Activated CD8-positive, alpha-beta memory T cell treated with anti-CD3 and anti-CD28 coated beads, Interleukin-2, amount 50 U/mL, for 48 hours (primary cell): ENCODE measurements at regions not wholly inside any gene's neighbourhood (a gene's known extent, or its start where the extent isn't known, plus 50 kb on each side); places are given as distances from the start of the nearest gene placed in this dataset.
"Not testable (repeated sequence)": the region's sequence is repeated elsewhere in the genome, so short reads cannot be mapped to it uniquely, and the experiment has no call there.

ENCODE experiments used
- DNase-seq: peaks from one replicate; pipeline ENCODE4 v3.0.0-alpha.2; 2020

DNA sequence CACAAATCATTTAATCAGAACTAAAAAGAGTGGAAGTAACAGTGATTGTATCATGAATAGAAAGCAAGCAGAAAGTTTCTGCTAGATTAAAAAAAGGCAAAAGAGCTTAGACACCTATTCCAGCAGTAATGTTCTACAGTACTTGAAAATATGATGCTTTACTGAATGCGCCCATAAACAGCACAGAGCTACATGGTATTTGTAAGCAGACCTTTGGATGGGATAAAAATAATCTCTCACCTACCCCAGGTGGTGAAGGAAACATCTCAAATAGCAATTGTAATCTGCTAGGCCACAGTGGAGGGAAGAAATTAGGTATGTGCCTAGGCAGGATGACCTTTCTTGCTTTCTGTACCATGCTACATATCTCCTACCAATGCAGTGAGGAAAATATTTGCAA lies 280.9 kb upstream of the PRKX start:
- no peak for DNase-seq

DNA sequence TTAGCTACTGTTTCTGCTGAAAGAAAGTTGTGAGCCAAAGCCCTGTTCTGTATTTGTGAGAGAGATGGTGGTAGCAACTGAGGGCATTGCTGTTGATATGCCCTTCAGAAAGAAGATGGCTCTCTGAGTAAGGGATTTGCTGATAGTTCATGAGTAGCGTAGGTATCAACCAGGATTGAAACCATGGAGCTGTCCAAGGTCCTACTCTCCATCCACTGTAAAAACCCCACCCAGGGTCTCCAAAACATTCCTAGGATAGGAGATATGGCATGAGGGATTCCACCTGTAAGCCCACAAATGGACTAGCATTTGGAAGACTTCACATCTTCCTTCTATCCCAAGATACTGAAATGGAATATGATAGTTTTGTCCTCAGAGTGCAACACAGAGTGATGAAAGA lies 277.1 kb upstream of the PRKX start:
- no peak for DNase-seq

DNA sequence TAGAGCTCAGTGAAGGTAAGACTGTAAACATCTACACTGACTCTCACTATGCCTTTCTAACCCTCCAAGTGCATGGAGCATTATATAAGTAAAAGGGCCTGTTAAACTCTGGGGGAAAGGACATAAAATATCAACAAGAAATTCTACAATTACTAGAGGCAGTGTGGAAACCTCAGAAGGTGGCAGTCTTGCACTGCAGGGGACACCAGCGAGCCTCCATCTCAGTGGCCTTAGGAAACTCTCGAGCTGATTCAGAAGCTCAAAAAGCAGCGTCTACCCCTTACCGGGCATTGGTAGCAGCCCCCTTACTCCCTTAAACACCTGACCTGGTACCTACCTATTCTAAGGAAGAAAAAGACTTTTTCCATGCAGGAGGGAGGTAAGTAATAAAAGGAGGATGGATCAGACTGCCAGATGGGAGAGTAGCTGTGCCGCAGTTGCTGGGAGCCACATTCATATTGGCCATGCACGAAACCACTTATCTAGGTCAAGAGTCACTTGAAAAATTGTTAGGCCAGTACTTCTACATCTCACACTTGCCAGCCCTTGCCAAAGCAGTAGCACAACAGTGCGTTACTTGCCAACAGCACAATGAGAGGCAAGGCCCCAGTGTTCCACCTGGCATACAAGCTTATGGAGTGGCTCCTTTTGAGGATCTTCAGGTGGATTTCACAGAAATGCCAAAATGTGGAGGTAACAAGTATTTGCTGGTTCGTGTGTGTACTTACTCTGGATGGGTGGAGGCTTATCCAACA lies 258.8 kb upstream of the PRKX start:
- not testable (repeated sequence) for DNase-seq

DNA sequence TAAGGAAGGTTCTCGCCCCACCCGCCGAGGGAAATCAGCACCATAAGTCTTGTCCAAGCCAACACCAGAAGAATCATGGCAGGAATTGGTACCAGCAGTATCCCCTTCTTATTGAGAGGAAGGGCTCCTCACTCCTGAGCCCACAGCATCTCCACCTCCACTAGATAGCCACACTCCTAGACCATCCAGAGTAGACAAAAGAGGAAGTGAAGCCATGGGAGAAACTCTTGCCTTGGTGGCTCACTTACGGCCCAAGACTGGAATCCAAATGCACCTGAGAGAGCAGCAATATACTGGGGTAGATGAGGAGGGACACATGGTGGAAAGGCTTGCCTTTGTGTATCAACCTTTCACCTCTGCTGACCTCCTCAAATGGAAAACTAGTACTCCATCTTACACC lies 255.3 kb upstream of the PRKX start:
- no peak for DNase-seq

DNA sequence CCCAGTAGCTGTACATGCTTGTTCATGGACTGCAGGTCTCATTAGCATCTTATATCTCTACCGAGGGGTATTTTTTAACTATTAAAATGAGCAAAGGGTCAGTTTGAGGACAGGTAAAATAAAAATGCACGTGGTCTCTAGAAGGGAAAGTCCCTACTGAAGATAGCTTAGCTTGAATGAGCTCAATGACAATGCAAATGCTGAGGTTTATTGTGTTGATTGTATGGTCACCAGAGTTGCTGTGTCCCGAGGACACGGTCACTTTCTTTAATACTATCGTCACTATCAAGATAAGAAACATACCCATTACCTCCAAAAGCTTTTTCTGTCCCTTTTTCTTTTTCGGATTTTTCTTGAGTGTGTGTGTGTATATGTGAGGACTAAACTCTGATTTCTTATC lies 250.5 kb upstream of the PRKX start:
- no peak for DNase-seq

DNA sequence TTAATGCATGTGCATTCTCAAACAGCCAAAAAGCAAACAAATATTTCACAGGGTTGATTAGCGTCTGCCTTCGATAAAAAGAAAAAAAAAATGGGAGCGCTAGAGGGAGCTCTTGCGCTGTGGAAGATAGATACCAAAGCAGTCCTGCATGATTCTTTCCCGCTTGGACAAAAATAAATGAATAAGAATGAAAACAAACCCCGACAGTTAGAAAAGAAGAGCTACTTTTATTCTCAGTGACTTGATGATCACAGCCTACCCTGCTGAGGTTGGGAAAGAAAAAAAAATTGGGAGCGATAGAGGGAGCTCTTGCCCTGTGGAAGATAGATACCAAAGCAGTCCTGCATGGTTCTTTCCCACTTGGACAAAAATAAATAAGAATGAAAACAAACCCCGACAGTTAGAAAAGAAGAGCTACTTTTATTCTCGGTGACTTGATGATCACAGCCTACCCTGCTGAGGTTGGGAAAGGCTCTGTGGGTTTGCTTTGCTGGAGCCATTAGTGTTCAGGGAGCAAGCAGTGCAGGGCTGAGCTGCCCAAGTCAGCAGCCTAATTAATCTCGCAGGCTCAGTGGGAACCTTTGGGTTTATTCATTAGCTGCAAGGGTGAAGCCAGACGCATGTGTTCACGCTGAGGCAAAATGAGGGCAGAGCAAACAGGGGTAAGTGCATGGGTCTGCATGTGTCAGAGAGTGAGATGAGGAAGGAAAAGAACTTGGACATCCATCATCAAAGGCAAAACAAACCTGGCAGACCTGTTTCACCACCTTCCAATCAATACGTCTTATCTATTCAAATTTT lies 249.3 kb upstream of the PRKX start:
- no peak for DNase-seq

DNA sequence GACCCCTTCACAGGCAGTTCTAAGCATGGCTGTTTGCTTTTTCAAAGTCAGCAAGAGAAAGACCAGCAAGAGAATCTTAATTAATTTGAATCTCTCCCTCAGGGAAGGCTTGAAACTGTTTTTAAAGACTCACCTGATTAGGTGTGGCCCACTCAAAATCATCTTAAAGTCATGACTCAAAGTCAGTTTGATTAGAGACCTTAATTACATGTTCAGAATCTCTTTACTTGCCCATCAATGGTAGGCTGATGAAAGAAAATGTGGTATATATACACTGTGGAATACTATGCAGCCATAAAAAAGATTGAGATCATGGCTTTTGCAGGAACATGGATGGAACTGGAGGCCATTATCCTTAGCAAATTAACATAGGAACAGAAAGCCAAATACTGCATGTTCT lies 247.5 kb upstream of the PRKX start:
- DNase-seq: no peak

DNA sequence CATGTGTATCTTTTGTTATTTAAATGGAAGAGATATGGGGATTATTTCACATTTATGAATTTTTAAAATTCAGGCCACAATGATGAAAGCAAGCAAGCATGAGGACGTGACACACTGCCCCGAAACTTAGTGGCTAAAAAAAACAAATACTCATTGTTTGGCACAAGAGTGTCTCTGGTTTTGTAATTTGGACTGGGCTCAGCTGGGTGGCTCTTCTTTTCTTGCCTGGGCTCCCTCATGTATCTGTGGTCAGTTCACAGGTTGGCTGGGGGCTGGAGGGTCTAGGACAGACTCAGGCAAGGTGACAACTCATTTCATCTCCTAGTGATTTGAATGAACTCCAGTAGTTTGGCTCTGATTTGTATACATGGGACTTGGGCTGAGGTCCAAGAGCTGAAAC lies 238.4 kb upstream of the PRKX start:
- DNase-seq: no peak

DNA sequence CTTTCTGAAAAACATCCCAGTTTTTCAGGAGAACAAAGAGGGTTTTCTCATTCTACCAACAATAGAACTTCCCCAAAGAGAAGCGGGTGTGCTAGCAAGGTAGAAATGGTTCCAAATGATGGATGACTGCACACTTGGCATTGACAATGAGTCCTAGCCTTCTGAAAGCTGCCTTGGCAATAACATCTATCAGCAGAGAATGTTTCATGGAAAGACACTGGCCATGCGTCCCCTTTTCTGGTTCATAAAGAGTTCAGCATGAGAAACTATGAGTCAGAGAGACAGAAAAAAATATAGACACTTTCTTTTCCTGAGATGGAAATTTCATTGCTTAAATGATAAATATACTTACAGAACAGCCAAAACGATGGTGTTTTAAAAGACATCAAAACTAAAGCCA lies 236.9 kb upstream of the PRKX start:
- no peak for DNase-seq

DNA sequence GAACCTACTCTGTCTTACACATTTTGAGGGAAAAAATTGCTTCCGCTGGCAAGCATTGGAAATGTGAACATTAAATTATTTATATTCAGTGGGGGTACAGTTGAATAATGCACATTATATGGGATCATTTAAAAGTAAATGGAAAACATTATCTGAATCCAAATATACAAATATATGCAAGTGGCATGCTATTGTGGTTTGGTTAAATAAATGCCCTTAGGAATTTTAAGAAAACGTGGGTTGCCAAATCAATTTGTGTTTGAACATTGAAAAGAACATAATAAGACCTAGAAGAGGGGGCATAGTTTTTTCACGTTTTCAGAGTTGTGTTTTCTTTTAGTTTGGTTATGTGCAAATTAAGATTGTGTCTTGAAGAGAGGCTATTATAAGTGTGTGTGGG lies 230.5 kb upstream of the PRKX start:
- DNase-seq: no peak

DNA sequence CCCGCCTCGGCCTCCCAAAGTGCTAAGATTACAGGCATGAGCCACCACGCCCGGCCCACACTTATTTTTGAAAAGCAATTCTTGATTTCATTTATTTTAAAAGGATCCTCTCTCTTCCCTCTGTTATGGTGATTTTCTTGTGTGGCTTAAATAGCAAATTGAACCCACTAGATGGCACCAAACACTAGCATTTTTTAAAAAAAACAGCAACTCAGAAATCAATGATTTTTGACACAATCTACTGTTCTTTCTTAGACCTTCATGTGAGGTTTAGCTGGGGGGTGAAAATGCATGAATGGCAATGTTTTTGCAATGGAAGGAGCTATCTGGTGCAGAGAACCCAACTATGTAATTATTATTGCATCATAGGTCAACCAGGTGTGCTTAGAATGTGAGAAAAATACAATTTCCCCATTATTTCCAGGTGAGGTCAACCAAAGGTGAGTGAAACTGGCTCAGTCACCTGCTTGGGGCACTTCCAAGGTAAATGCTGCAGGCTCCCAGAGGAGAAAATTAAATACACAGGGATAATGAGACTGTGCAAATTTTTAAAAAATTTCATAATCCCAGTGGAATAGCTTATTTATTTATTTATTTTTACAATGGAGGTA lies 226.7 kb upstream of the PRKX start:
- DNase-seq: no peak

DNA sequence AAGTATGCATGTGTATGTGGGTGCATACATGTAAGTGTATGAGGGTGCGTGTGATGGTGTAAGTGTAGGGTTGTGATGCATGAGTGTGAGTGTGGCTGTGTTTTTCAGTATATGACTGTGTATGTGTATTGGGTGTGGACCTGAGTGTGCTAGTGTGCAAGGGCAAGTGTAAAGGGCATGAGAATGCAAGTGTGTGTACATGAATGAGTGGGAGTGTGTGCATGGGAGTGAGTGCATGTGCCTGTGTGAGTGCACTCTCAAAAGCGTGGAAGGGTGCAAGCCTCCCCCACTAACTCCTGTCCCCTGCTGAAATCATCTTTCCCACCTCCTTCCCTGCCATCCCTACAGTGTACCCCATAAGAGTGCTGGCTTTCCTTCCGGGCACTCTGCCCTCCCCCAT lies 225.1 kb upstream of the PRKX start:
- no peak for DNase-seq

DNA sequence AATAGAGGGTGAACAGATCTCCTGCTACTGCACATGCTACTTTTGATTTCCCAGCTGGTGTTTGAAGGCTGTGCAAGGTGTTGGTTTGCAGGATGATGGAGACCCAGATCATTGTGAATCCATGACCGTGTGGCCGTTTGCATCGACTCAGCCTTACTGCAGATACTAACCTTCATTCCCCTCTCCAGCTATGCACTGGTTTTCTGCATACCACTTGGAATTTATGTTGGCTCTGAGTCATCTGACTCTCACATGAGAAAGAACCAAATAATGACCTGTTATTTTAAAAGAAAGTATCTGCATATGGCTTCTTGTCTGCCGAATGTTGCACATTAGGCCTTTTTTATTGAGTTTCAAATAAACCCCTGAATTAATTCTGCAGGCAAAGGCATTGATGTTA lies 221.7 kb upstream of the PRKX start:
- not testable (repeated sequence) for DNase-seq

DNA sequence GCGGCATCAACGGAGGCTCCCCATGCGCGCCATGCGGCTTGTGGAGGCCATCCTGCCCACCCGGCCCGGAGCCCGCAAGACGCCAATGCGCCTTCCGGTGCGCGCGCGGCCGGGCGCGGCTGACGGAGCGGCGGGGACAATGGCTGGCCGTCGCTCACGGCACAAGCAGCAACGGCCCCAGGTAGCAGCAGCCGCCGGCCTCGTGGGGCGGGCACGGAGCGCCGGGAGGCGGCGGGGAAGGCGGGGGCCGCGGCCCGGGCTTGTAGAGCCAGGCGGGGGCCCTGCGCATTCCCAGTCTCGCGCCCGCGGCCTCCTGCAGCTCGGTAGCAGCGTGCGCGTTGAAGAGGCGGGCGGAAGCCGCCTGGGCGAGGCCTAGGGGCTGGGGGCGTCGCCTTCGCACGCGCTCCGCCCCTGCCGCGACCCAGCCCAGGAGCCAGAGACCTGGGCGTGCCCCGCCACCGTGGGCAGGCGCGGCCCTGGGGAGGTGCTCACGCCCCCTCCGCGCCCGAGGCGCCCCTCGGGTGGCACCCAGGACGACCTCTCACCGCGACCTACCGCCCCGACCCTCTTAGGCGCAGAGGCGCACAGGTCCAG lies 207.1 kb upstream of the PRKX start:
- not testable (repeated sequence) for DNase-seq

DNA sequence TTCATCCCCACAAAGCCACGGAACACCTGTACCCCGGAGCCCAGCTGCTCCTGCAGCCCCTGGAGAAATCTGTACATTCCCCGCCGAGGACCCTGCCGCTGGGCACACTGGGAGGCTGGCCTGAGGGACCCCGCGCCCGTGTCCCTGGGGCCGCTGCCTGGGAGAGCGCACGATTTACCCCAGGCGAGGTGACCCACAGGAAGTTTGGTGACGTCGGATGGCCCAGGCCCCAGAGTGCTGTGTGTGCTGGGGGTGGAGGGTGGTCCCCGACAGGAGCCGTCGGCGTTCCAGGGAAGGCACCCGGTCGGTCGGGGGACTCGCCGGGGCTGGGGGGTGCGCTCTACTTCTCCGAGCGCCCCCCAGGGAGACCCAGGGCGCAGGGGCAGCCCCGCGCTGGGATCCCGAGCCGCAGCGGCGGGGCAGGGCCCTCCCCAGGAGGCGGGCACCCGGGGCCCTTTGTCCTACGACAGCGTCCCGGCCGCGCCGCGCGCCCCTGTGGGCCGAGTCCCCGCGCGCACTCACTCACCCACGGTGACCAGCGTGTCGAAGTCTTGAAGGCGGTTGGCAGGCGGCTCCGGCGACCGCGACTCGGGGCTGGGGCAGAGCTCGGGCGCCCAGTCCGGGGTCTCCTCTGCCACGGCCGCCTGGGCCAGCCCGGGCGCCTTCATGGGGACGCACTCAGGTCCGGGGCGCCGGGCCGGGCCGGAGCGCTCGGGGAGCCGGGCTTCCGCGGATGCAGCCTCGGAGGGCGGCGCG lies 206.4 kb upstream of the PRKX start:
- DNase-seq: not testable (repeated sequence)

DNA sequence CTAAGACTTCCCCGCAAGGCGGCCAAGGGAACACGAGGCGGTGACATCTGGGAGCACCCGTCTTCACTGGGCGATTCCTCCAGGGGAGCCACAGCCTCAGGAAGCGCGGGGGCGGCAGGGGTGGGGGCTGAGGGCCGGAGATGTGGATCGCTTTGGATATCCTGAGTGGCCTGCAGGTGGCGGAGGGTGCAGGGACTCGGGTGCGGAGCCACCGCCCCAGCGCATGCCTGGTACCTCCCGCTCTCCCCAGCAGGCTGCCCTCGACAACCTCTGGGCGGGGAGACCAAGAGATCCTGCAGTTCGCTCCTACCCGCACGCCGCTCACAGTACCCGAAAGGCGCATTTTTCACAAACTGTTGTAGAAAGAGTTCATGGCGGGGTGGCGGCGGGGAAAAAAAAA lies 201.4 kb upstream of the PRKX start:
- DNase-seq: not testable (repeated sequence)

DNA sequence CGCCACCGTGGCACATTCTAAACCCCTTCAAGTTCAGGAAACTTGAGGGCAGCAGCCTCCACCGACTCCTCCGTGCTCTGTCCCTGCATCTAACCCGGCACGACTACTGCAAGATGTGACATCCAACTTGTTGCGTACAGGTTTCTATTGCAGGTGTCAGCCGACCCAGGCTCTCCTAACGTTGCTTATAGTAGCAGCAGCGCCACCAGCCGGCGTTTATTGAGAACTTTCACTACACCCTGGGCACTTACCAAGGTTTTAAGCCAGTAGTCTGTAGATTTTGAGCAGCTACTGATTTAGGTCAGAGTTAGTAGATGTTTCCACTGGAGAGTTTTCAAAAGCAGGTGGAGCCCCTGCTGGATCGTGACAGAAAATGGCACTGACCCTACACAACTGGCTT lies 200.6 kb upstream of the PRKX start:
- DNase-seq: not testable (repeated sequence)

DNA sequence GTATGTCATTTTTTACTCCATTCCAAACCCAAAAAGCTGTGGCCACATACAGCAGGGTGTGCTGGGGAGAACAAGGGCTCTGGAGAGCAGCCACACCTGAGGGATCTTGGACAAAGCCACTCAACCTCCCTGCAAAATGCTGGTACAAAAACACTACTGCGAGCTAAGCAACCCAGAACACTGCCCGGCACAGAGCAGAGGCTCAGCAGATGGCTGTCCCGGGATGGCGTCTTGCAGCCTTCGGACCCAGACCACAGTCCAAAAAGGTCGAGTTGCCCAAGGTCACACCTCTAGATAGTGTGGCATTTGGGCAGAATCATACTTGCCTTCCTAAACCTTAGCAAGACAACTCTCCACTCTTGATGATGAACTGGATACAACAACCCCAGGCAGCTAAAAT lies 197.6 kb upstream of the PRKX start:
- DNase-seq: not testable (repeated sequence)

DNA sequence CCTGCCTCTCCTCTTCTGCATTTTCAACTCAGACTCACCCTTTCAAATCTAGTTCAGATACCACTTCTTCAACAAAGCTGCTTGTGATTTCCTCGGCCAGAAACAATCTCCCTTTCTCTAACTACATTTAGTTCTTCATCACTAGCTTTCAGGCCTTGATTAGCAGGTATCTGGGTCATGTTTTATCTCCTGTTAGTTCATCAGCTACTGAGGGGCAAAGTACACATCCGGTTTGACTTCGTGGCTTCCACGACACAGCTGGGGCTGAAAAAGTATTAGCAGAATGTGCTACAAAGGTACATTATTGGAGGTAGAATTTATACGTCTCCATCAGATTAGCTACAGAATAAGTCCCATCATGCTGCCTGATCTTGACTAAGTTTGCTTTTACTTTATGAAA lies 197.2 kb upstream of the PRKX start:
- DNase-seq: not testable (repeated sequence)

DNA sequence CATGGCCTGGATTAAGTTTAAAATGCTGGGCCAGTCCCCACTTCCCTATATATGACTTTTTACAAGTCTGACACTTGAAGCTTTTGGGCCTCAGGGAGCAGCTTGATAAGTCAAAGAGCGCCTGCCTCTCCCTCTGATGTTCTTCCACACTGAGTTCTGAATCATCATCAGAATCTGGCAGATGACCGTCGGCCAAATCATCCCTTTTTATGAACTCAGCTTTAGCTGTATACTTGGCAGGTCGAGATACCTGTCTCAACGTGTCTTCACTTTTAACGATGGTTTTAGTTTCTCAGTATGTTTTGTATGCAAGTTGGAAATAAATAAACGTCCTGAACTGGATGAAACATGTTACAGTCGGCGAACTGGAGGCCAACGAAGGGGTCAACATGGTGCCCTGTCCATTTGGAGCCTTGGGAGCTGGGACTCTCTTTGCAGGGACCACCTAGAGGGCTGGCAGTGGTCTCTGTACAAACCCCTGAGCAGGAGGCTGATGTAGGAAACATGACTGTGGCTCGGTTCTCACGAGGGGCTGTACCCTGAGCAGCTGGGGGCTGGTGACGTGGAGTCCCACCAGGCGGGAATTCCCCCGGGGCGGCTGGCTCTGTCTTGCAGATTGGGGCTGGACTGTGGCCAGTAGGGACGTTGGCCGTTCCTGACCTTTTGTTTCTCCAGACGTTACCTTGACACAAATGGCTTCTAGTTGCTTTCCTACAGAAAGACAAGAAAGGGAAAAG lies 192.2 kb upstream of the PRKX start:
- DNase-seq: not testable (repeated sequence)

DNA sequence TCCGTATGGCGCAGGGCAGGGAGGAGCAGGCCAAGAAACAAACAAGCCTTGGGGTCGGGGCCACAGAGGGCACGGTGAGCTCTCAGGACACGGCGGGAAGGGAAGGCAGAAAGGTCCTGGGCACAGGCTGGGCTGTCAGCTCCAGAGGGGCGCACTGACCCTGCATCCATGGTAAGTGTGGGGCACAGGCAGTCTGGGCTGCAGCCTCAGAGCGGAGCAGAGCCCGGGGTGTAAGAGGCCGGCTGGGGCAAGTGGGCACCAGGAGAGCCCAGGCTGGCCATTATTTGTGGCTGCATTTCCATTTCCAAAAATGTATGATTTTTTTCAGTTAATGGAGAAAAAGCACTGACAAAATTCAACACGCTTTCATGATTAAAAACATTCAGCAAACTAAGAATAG lies 188.8 kb upstream of the PRKX start:
- DNase-seq: not testable (repeated sequence)

DNA sequence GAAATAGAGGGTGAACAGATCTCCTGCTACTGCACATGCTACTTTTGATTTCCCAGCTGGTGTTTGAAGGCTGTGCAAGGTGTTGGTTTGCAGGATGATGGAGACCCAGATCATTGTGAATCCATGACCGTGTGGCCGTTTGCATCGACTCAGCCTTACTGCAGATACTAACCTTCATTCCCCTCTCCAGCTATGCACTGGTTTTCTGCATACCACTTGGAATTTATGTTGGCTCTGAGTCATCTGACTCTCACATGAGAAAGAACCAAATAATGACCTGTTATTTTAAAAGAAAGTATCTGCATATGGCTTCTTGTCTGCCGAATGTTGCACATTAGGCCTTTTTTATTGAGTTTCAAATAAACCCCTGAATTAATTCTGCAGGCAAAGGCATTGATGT lies 183.3 kb upstream of the PRKX start:
- not testable (repeated sequence) for DNase-seq
